DND-41 (cell line): ENCODE measurements at regions not wholly inside any gene's neighbourhood (a gene's known extent, or its start where the extent isn't known, plus 50 kb on each side); places are given as distances from the start of the nearest gene placed in this dataset.

ENCODE experiments used
- ATAC-seq: fragments of 200-7000 bp; cut with Tn5 transposase; 3 replicates; pipeline ENCODE4 v1.9.1; 2021; ENCODE audit warnings: low read depth; ENCODE audit not compliant: insufficient read depth
- DNase-seq: peaks from one replicate; pipeline ENCODE4 v3.0.0-alpha.2; 2020
- H2AFZ ChIP-seq: 2 replicates; pipeline ENCODE4 v1.6.0; 2012; ENCODE audit warnings: low read depth, low read length
- H3K27ac ChIP-seq: 2 replicates; pipeline ENCODE4 v1.5.1; 2012; ENCODE audit warnings: low read length, inconsistent platforms
- H3K27me3 ChIP-seq: fragments of 200-600 bp; sonication (generic); 2 replicates; pipeline ENCODE4 v1.6.0; 2012; ENCODE audit warnings: low read length, mild to moderate bottlenecking, inconsistent platforms; ENCODE audit not compliant: insufficient read depth, poor library complexity
- H3K36me3 ChIP-seq: 2 replicates; pipeline ENCODE4 v1.5.1; 2012; ENCODE audit warnings: low read length, inconsistent platforms; ENCODE audit not compliant: insufficient read depth
- H3K4me1 ChIP-seq: 2 replicates; pipeline ENCODE4 v1.5.1; 2012; ENCODE audit warnings: mild to moderate bottlenecking, low read length; ENCODE audit not compliant: insufficient read depth
- H3K4me2 ChIP-seq: 2 replicates; pipeline ENCODE4 v1.6.0; 2012; ENCODE audit warnings: mild to moderate bottlenecking, moderate library complexity, low read length, inconsistent platforms; ENCODE audit not compliant: insufficient read depth
- H3K4me3 ChIP-seq, 2 experiments: fragments of 200-600 bp in 1 of 2; shearing (Covaris generic) in 1 of 2; 2 replicates each; pipeline ENCODE4 v1.5.1; 2012 to 2016; ENCODE audit warnings: inconsistent platforms in 2 of 2, low read length in 2 of 2, mild to moderate bottlenecking in 2 of 2, low read depth in 1 of 2, moderate library complexity in 1 of 2
- H3K79me2 ChIP-seq: 2 replicates; pipeline ENCODE4 v1.6.0; 2012; ENCODE audit warnings: low read length, inconsistent platforms; ENCODE audit not compliant: insufficient read depth
- H3K9ac ChIP-seq: 2 replicates; pipeline ENCODE4 v1.6.0; 2012; ENCODE audit warnings: low read depth, mild to moderate bottlenecking, inconsistent platforms, low read length, moderate library complexity
- H3K9me3 ChIP-seq: 2 replicates; pipeline ENCODE4 v1.5.1; 2012; ENCODE audit warnings: low read length, moderate library complexity, mild to moderate bottlenecking, inconsistent platforms; ENCODE audit not compliant: insufficient read depth, severe bottlenecking
- H4K20me1 ChIP-seq: 2 replicates; pipeline ENCODE4 v1.6.0; 2012; ENCODE audit warnings: low read length; ENCODE audit not compliant: insufficient read depth
- EZH2 ChIP-seq: IDR thresholded peaks from 3 replicates; pipeline ENCODE4 v1.6.1; 2012; ENCODE audit warnings: borderline replicate concordance, low read depth, mild to moderate bottlenecking, moderate library complexity, low read length, inconsistent platforms; ENCODE audit not compliant: severe bottlenecking
- TF ChIP-seq, protein P1 (sequence below): IDR thresholded peaks from 2 replicates; pipeline ENCODE4 v1.5.1; 2012; ENCODE audit warnings: borderline replicate concordance, low read length, moderate library complexity, mild to moderate bottlenecking; ENCODE audit not compliant: poor library complexity, severe bottlenecking; ENCODE audit errors: extremely low read depth

DNA sequence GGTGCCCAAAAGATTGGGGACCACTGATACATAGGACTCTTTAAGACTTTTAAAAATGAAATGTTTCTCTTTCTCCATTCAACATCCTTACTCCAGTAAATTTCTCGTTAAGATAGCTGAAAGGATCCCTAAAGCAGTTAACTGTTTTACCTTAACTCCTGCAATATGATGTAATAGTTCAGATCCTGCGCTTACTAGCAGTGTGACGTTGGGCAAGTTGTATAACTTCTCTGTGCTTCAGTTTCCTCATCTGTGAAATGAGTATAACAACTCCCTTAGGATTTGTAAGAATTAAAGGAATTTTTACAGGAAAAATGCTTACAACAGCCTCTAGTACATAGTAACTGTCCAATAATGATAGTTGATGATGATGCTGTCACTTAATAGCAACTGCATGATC is 158.9 kb downstream of the TANC2 start:
- no peaks in the 10 kb centered on the region for H3K9me3 ChIP-seq
- no peak overlapping the region for H2AFZ ChIP-seq
- no peaks in the 10 kb centered on the region for H3K4me1 ChIP-seq
- H3K27ac ChIP-seq = no peak overlapping the region
- H3K36me3 ChIP-seq = no peaks in the 10 kb centered on the region
- H3K4me3 ChIP-seq = no peak overlapping the region
- no peaks in the 10 kb centered on the region for H3K27me3 ChIP-seq
- H3K4me2 ChIP-seq = no peak overlapping the region
- no peaks in the 10 kb centered on the region for H3K79me2 ChIP-seq
- H4K20me1 ChIP-seq = no peaks in the 10 kb centered on the region
- H3K9ac ChIP-seq = no peak overlapping the region
- no peak for DNase-seq
- ATAC-seq = no peak
- TF ChIP-seq EZH2 = no peak

DNA sequence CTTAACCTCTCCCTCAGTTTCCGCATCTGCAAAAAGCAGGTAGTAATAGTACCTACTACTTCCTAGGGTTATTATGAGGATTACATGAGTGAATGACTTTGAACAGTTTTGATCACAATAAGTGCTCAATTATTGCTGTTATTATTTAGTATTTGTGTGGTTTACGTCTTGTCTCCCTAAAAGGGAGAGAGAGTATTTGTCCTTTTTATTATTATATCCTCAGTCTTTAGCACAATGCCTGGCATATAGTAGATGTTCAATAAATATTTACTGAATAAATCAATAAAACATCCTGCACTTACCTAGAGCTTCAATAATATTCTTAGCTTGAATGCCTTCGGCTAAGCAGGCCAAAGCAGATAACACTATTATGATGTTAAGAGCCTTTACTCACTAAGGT is 160.0 kb downstream of the TANC2 start:
- Histone ChIP-seq H3K27me3 (no peaks in the 10 kb centered on the region), H3K9ac (no peak overlapping the region), H3K36me3 (no peaks in the 10 kb centered on the region), H3K4me2 (no peak overlapping the region), H3K4me3 (no peak overlapping the region), H4K20me1 (no peaks in the 10 kb centered on the region), H3K79me2 (no peaks in the 10 kb centered on the region), H3K4me1 (no peaks in the 10 kb centered on the region), H3K27ac (no peak overlapping the region), H3K9me3 (no peaks in the 10 kb centered on the region), H2AFZ (no peak overlapping the region)
- TF ChIP-seq, protein P1, sequence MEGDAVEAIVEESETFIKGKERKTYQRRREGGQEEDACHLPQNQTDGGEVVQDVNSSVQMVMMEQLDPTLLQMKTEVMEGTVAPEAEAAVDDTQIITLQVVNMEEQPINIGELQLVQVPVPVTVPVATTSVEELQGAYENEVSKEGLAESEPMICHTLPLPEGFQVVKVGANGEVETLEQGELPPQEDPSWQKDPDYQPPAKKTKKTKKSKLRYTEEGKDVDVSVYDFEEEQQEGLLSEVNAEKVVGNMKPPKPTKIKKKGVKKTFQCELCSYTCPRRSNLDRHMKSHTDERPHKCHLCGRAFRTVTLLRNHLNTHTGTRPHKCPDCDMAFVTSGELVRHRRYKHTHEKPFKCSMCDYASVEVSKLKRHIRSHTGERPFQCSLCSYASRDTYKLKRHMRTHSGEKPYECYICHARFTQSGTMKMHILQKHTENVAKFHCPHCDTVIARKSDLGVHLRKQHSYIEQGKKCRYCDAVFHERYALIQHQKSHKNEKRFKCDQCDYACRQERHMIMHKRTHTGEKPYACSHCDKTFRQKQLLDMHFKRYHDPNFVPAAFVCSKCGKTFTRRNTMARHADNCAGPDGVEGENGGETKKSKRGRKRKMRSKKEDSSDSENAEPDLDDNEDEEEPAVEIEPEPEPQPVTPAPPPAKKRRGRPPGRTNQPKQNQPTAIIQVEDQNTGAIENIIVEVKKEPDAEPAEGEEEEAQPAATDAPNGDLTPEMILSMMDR = no peak
- DNase-seq (no peak), ATAC-seq (no peak)

GRCh38 chr17:63126607-63127006 is 160.6 kb downstream of the TANC2 start:
- no peak overlapping the region for H3K9ac ChIP-seq
- no peaks in the 10 kb centered on the region for H4K20me1 ChIP-seq
- no peak overlapping the region for H3K4me3 ChIP-seq
- no peak overlapping the region for H3K4me2 ChIP-seq
- H3K79me2 ChIP-seq = no peaks in the 10 kb centered on the region
- H2AFZ ChIP-seq = no peak overlapping the region
- H3K27me3 ChIP-seq = no peaks in the 10 kb centered on the region
- TF ChIP-seq, protein P1 = no peak
- no peak for TF ChIP-seq EZH2
- no peaks in the 10 kb centered on the region for H3K36me3 ChIP-seq
- no peaks in the 10 kb centered on the region for H3K9me3 ChIP-seq
- no peaks in the 10 kb centered on the region for H3K4me1 ChIP-seq
- ATAC-seq = no peak
- no peak overlapping the region for H3K27ac ChIP-seq
- DNase-seq = no peak

DNA sequence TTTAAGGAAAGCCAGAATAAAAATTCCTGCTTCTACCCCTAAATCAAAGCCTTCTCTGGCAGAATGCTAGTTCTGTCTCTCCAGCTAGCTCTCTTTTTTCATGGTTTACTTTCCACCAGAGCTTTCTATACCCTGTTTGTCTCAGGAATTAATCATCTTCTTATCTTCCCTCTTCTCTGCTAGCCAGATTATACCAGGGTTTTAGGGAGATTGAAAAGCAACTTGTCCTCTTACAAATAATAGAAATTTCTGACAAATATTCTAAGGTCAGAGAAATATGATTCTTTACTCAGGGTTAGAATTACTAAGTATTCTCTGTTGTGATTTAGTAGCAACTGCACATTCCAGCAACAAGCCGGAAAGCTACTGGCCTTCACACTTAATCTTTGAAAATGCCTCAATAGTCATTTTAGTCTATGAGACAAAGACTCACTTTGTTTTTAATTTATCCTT is 166.4 kb downstream of the TANC2 start:
- no peaks in the 10 kb centered on the region for H3K9me3 ChIP-seq
- ATAC-seq (no peak), DNase-seq (no peak)
- H3K4me1 ChIP-seq = no peaks in the 10 kb centered on the region
- no peaks in the 10 kb centered on the region for H3K79me2 ChIP-seq
- H3K4me3 ChIP-seq = no peak overlapping the region
- H3K27me3 ChIP-seq = no peaks in the 10 kb centered on the region
- H3K27ac ChIP-seq = no peak overlapping the region
- TF ChIP-seq, protein P1 = no peak
- TF ChIP-seq EZH2 = no peak
- H4K20me1 ChIP-seq = no peaks in the 10 kb centered on the region
- no peaks in the 10 kb centered on the region for H3K36me3 ChIP-seq
- no peak overlapping the region for H2AFZ ChIP-seq
- no peak overlapping the region for H3K9ac ChIP-seq
- no peak overlapping the region for H3K4me2 ChIP-seq
